ENCODE measurements at regions not wholly inside any gene's neighbourhood (a gene's known extent, or its start where the extent isn't known, plus 50 kb on each side); places are given as distances from the start of the nearest gene placed in this dataset.
A peak's percentile ranks its signal among the peaks of the same experiment; 100 is the strongest.
"Not testable (repeated sequence)": the region's sequence is repeated elsewhere in the genome, so short reads cannot be mapped to it uniquely, and the experiment has no call there.

DNA sequence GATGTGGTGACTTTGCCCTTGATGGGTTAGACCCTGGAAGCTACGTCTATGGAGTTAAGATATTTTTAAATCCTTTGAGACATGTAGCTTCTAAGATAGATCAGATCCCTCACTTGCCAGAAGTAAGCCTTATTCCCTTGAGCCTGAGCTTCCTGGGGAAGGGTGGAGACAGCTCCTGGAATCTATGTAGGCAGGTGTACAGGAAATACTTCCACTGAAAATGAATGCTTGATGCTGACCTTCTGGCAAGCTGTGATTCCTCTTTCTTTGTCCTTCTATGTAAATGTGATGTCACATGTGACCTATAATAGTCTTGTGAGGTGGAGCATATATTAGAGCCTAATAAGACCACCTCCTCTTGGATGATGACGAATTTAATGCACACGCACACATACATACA is 1152.0 kb upstream of the ACO1 start:
- no peak for DNase-seq

- no peak for DNase-seq
Observed at GRCh38 chr9:31236344-31236743, 1148.1 kb upstream of the ACO1 start.

DNA sequence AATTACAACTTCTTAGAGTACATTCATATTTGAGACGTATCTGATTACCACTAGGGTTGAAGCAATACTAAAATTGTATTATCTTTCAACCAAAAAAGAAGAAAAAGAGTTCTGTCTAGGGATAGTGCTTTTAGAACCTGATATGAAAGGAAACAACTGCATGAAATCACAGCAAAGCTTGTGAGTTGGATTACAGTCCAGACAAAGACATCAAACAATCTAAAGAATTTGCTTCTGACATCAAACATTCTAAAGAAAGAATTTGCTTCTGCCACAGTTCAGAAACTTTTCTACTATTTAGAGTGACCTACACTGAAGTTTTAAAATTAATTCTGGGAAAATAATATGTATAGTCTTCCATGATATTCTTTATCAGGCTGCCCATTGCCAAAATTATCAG is 1141.1 kb upstream of the ACO1 start:
- DNase-seq = peak; percentile 26

DNA sequence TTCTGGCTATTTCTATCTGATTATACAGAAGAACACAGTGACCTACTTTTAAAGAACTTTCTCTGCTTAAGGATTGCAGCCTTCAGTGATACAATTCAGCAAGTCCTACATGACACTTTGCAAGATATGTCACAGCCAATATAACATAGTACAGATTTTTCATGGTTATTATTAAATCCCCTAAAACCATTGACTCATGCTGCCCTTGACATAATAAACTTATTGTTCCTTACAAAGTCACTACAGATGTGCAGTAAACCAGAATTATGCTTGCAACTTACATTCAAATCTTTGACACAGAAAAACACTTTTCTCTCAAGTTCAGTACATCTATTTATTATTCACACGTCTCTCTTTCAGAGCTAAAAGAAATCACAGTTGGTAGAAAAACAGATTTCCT is 1136.3 kb upstream of the ACO1 start:
- DNase-seq = no peak

GRCh38 chr9:31251386-31251785 is 1133.1 kb upstream of the ACO1 start:
- DNase-seq = no peak

DNA sequence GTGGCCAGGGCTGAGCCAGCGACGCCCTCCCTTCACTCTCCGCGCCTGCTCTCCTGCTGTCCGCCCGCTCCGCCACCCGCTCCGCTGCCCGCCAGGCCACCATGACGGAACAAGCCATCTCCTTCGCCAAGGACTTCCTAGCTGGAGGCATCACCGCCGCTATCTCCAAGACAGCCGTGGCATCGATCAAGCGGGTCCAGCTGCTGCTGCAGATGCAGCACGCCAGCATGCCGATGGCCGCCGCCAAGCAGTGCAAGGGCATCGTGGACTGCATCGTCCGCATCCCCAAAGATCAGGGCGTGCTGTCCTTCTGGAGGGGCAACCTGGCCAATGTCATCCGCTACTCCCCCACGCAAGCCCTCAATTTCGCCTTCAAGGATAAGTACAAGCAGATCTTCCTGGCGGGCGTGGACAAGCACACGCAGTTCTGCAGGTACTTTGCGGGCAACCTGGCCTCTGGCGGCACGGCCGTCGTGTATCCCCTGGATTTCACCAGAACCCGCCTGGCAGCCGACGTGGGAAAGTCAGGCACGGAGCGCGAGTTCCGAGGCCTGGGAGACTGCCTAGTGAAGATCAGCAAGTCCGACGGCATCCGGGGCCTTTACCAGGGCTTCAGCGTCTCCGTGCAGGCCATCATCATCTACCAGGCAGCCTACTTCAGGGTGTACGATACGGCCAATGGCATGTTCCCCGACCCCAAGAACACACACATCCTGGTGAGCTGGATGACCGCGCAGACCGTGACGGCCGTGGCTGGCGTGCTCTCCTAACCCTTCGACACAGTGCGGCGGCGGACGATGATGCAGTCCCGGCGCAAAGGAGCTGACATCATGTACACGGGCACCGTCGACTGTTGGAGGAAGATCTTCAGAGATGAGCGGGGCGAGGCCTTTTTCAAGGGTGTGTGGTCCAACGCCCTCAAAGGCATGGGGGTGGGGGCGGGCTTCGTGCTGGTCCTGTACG is 1130.4 kb upstream of the ACO1 start:
- no peak for DNase-seq

DNA sequence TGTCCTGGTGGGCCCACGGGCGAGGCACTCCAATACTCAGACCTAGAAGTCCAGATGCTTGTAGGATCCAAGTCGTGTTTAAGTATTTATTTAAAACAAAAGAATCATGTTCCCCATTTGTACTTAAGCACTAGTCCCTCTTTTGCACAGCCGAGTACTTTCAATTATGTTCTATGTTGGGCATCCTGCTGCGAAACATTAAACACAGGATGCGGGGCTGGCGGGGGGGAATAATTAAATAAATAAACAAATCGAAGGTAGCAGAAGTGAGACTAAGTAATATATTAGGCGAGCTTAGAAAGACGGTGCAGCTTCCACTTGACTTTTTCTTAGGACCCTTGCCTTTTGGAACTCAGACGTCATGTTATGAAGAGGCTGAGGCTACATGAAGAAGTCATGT is 1129.2 kb upstream of the ACO1 start:
- no peak for DNase-seq

DNA sequence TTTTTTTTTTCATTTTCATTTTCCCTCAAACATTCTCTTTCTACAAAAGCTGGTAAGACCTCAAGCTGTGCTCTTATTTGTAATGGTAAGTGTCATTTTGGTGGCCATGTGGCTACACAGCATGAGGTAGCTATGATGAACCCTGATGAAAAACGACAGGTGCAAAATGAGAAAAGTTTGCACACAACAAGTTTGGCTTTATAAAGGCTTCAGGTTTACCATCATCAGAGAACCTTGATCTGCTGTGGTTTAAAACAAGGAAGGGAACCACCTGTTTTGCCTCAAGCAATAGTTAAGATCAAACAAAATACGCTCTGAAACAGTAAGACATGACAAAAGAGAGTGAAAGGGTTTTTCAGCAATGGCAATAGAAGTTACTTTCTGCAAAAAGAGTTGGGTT is 1124.6 kb upstream of the ACO1 start:
- no peak for DNase-seq

DNA sequence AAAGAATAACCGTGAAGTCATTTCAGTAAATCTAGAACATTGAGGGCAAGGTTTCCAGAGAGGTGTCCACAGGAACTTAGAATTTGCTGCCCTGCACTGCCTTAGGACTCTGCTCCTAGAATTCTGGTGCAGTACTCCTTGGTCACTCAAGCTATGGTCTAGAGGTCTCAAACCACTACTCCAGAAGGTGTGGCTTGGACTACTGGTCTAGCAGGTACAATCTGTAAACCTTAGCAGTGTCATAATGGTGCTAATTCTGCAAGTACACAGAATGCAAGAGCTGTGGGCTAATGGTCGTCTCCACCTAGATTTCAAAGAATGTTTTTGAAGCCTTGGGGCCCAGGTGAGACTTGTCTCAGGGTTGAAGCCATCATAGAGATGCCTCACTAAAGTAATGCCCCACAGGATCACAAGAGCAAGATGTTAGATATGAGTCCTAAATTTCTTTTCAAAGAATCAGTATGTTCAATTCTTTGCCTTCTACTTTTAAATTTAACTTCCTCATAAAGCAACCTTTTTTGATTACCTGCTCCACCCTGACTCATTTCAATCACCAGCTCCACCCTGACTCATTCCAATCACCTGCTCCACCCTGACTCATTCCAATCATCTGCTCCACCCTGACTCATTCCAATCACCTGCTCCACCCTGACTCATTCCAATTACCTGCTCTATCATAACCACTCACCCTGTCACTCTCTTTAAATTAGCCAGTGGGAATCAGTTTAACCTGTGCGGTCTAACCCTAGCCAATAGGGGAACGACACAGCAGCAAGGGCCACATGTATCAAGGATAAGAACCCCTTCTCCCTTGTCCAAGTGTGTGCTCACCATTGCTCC is 1111.8 kb upstream of the ACO1 start:
- DNase-seq = peak; percentile 3

DNA sequence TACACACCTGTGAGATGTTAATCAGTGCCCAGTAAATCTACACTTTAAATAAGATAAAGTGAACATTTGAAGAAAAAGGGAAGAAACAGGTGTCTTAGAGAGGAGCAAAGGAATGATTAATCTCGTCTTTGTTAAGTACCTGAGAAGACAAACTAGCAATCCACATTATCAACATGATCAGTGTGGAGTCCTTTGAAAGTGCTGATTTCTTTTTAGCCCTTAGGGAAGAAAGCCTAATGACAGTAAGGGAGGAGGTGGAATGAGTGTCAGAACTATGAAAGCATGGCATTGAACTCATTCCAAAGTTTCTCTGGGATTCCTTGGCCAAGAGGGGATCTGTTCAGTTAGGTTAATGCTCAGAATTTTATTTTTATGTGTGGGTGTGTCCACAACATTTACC is 1109.0 kb upstream of the ACO1 start:
- no peak for DNase-seq

DNA sequence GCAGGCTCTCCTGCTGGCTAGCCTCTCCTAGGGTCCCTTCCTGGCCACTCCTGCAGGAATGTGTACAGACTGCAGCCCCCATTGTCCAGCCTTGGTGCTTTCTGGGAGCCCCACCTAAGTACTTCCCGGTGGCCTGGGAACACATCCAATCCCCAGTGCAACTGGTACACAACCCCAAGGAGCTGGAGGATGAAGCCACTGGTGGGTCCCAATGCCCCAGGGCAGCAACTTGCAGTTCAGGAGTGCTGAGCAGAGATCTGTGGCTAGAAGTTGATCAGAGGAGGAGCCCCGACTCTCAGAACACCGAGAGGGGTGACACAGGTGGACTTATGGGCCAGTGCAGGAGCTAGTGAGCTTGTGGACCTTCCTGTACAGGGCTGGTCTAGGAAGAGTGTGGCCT is 1093.7 kb upstream of the ACO1 start:
- DNase-seq = no peak

GRCh38 chr9:31302620-31303418 is 1081.6 kb upstream of the ACO1 start:
- DNase-seq = no peak

DNA sequence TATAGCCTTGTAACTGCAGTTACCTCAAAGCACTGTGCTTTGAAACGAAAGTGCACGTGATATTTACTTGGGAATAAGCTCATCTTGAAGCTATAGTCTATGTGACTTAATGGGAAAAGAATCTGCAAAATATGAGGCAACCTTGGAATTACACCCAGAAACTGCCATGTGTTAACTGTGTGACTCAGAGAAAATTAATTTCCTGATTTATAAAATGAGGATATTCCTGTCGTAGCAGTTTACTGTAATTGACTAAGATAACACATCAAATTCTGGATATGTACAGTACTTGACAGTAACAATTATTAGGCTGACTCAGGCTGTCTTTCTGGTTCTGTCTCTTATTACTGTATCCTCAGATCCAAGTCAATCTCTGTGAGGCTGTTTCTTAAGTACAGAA is 1079.9 kb upstream of the ACO1 start:
- DNase-seq = peak; percentile 86

DNA sequence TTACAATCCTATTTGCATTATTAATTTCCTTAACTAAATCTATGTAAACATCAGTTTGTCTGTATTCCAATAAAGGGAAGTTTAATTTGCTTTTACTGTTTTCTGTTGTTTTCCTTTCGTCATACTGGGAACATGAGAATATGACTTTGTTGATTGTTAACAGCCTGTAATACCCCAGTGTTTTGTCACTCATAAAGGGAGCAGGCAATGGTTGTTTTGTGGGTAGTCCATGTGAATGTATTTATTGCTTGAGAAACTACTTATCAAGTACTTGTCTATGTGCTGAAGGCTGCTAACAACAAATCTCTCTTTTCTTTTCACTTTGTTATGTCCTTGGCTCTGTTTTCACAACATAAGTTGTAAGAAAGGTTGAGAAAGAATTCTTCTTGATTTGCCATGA is 1070.2 kb upstream of the ACO1 start:
- DNase-seq = no peak

DNA sequence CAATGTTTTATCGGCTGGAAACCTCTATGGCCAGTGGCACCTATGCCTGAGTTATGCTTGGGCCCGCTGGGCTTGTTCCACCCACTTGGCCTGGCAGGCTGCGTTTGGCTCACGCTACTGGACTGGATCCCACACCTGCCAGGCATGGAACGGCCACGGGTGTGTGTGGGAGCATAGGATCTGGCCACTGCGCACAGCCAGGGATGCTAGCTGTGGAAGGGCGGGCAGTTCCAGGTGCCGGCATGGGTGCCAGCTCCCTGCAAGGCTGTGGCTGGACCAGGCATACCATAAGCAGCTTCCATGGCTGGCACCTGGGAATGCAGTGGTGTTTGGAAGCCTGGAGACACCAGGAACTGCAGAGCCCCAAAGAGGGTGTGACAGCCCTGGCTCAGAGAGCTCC is 1063.9 kb upstream of the ACO1 start:
- no peak for DNase-seq

GRCh38 chr9:31321256-31321655 is 1063.2 kb upstream of the ACO1 start:
- no peak for DNase-seq

GRCh38 chr9:31321686-31322085 is 1062.8 kb upstream of the ACO1 start:
- no peak for DNase-seq

- no peak for DNase-seq
Observed at GRCh38 chr9:31323726-31324444, 1060.6 kb upstream of the ACO1 start.

GRCh38 chr9:31325778-31326177 is 1058.7 kb upstream of the ACO1 start:
- no peak for DNase-seq

- DNase-seq = not testable (repeated sequence)
Observed at GRCh38 chr9:31326883-31327282, 1057.6 kb upstream of the ACO1 start.

DNA sequence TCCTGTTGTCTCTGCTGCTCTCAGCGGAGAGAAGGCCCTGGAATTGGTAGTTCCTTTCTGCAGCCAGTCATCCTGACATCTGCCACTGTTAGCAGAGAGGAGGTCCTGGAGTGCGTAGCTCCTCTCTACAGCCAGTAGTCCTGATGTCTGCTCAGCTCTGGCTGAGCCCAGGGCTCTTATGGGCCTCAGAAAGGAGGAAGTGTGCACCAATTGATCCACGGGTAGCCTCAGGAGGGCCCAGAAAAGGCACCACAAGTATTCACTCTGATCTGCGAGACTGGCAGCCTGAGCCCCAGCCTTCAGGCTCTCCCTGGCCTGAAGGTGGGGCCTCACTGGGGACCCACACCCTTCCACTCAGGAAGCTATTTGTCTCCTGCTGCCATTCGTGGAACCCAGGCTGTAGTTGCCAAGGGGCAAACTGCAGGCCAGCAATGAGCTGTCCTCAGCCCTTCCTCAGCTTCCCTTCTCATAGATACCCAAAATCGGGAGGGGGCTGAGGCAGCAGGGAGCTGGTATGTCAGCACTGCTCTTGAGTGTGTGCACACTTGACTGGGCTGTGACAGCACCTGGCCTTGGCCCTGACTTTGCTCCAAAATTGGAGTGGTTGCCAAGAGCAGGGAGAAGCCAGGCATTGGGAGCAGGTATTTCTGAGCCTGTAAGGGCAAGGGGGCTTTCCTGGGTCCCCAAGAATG is 1049.5 kb upstream of the ACO1 start:
- DNase-seq = no peak
